ENCODE measurements at regions not wholly inside any gene's neighbourhood (a gene's known extent, or its start where the extent isn't known, plus 50 kb on each side); places are given as distances from the start of the nearest gene placed in this dataset.
"Not testable (repeated sequence)": the region's sequence is repeated elsewhere in the genome, so short reads cannot be mapped to it uniquely, and the experiment has no call there.

- DNase-seq (ENCODE audit: low read depth in 3 of 3): no peak
These were observed 56.7 kb downstream of the CCDC74A start for GRCh38 chr2:131584380-131584779.

- DNase-seq (ENCODE audit: low read depth in 3 of 3): no peak
These were observed 57.3 kb downstream of the CCDC74A start for GRCh38 chr2:131584940-131585339.

DNA sequence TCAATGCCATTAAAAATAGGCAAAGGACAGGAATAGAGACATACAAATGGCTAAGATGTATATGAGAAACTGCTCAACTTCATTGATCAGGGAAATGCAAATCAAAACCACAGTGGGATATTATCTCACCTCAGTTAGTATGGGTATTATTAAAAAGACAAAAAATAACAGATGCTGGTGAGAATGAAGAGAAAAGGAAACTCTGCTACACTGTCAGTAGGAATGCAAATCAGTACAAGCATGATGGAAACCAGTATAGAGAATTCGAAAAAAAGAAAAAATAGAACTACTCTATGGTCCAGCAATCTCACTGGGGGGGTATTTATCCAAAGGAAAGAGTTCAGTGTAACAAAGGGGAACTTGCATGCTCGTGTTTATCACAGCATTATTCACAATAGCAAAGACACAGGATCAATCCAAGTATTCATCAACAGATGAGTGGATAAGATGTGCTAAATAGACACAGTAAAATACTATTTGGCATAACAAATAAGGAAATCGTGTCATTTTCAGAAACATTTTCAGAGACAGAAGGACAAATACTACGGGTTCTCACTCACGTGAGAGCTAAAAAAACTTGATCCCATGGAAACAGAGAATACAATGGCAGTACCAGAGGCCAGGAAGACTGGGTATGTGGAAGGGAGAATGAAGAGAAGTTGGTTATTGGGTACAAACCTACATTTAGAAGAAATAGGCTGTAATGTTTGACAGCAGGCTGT is 60.6 kb downstream of the CCDC74A start:
- no peak for DNase-seq (ENCODE audit: low read depth in 3 of 3)

DNA sequence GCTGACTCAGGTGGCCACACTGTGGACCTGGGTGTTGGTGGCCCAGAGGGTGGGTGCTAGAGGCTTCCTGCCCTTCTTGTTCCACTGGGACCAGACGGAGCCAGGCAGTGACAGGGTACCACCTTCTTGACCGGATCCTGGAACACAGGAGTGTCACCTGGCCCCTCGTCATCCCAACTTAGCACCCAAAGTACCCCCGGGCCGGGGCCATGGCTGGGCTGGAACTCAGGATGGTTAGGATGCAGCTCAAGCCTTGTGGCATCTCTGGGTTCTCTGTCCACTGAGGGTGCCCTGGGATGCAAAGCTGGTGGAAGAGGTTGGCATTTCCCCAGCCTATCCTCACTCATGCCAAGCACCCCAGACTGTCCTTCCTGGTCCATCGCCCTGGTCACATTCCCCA is 61.4 kb downstream of the CCDC74A start:
- DNase-seq (ENCODE audit: low read depth in 3 of 3): not testable (repeated sequence)

DNA sequence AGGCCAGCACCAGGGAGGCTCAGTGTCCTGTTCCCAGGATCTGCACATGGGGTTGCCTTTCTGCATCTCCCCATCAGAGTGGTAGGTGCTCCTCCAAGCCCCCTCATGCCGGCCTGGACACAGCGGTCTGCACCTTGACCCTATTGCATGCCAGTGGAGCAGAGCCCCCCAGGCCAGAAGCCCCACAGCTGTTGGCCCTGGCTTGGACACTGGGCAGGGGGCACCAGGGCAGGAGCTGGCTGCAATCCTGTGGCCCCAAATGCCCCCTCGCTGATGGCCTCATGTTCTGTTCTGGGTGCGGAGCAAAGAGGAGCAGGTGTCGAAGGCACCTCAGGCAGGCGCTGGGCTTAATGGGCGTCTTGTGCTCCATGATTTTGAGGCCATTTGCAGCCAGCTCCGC is 62.7 kb downstream of the CCDC74A start:
- DNase-seq (ENCODE audit: low read depth in 3 of 3): no peak

DNA sequence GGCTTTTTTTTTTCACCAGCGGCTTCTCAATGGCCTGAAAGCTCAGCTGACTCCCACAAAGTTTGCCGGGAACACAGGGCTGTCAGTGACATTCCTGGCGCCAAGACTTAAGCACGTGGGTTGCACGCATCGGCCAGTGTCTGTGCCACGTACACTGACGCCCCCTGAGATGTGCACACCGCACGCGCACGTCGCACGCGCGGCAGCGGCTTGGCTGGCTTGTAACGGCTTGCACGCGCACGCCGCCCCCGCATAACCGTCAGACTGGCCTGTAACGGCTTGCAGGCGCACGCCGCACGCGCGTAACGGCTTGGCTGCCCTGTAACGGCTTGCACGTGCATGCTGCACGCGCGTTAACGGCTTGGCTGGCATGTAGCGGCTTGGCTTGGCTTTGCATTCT is 63.2 kb downstream of the CCDC74A start:
- DNase-seq (ENCODE audit: low read depth in 3 of 3): no peak

- not testable (repeated sequence) for DNase-seq (ENCODE audit: low read depth in 3 of 3)
These were observed 68.9 kb downstream of the CCDC74A start for GRCh38 chr2:131596561-131596960.

- DNase-seq (ENCODE audit: low read depth in 3 of 3): not testable (repeated sequence)
These were observed 74.8 kb downstream of the CCDC74A start for GRCh38 chr2:131602444-131602843.

DNA sequence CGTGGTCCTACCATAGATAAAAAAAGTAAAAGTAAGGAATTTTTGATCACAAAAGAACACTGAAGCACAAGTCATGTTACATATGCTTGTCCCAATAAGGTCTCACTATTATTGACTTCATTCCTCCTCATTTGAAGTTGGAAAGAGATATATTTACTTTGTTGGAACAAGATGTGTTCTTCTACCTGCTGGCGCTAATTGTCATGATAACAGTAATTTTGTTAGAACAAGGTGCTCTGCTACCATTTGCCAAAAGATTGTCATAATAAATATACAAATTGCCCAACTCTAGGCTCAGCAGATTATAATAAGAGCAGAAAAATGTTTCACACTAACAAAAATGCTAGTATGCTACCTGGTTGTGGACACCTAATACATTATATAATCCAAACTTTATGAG is 77.0 kb downstream of the CCDC74A start:
- DNase-seq (ENCODE audit: low read depth in 3 of 3): not testable (repeated sequence)

GRCh38 chr2:131606366-131606765 is 78.7 kb downstream of the CCDC74A start:
- DNase-seq (ENCODE audit: low read depth in 3 of 3): not testable (repeated sequence)

DNA sequence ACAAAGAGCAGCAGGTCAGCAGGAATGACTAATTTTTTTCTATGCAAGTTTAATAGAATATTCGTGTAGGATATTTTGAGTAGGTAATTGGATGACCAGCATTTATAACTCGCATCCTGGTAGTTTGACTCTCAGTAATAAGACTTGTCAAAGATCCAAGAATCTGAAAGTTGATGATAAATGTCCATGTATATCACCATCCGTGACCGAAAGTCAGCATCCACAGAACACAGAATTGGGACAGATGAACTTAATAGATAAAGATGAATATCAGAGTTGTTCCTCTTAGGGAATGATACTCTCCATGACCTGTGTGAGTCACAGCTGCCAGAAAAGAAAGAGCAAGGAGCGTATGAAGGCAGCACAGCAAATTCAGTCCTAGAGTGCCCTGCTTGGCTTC is 79.4 kb downstream of the CCDC74A start:
- DNase-seq (ENCODE audit: low read depth in 3 of 3): not testable (repeated sequence)

DNA sequence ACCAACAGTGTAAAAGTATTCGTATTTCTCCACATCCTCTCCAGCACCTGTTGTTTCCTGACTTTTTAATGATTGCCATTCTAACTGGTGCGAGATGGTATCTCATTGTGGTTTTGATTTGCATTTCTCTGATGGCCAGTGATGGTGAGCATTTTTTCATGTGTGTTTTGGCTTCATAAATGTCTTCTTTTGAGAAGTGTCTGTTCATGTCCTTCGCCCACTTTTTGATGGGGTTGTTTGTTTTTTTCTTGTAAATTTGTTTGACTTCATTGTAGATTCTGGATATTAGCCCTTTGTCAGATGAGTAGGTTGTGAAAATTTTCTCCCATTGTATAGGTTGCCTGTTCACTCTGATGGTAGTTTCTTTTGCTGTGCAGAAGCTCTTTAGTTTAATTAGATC is 86.9 kb downstream of the CCDC74A start:
- not testable (repeated sequence) for DNase-seq (ENCODE audit: low read depth in 3 of 3)

GRCh38 chr2:131618320-131618719 is 90.6 kb downstream of the CCDC74A start:
- DNase-seq (ENCODE audit: low read depth in 3 of 3): not testable (repeated sequence)

DNA sequence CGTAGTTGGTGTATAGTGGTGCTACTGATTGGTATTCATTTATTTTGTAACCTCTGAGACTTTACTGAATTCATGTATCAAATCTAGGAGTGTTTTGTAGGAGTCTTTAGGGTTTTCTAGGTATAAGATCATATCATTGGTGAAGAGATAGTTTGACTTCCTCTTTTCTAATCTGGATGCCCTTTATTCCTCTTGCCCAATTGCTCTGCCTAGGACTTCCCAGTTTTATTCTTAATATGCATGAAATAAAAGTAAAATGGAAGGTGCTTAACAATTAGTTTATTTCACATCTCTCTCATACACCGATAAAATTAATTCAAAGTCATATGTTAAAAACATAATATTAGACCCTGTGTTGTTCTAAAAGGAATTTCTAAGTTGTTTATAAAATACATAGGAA is 95.2 kb downstream of the CCDC74A start:
- not testable (repeated sequence) for DNase-seq (ENCODE audit: low read depth in 3 of 3)

GRCh38 chr2:131626011-131626410 is 98.3 kb downstream of the CCDC74A start:
- not testable (repeated sequence) for DNase-seq (ENCODE audit: low read depth in 3 of 3)

DNA sequence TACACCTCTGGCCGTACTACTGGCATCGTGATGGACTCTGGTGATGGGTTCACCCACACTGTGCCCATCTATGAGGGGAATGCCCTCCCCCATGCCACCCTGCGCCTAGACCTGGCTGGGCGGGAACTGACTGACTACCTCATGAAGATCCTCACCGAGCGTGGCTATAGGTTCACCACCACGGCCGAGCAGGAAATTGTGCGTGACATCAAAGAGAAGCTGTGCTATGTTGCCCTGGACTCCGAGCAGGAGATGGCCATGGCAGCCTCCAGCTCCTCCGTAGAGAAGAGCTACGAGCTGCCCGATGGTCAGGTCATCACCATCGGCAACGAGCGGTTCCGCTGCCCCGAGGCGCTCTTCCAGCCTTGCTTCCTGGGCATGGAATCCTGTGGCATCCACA is 98.9 kb downstream of the CCDC74A start:
- not testable (repeated sequence) for DNase-seq (ENCODE audit: low read depth in 3 of 3)

DNA sequence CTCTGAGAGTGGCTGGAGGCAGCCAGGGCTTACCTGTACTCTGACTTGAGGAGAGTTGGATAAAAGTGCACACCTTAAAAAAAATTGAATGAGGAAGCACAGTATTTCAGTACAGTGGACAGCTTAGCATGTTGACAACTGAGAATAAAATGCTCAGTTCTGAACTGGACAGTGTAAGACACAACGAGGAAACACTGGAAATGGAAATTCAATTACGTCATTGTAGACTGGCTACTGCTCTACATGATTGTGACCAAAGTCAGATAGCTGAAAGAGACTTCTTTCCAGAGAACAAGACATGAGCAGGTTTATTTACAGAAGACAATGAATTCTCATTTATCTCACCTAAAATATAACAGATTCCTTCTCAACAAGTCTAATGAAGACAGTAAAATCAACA is 100.1 kb downstream of the CCDC74A start:
- not testable (repeated sequence) for DNase-seq (ENCODE audit: low read depth in 3 of 3)

DNA sequence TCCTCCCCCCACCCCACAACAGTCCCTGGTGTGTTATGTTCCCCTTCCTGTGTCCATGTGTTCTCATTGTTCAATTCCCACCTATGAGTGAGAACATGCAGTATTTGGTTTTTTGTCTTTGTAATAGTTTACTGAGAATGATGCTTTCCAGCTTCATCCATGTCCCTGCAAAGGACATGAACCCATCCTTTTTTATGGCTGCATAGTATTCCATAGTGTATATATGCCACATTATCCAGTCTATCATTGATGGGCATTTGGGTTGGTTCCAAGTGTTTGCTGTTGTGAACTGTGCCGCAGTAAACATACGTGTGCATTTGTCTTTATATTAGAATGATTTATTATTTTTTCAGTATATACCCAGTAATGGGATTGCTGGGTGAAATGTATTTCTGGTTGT is 104.0 kb downstream of the CCDC74A start:
- not testable (repeated sequence) for DNase-seq (ENCODE audit: low read depth in 3 of 3)

GRCh38 chr2:131633405-131633804 is 105.7 kb downstream of the CCDC74A start:
- not testable (repeated sequence) for DNase-seq (ENCODE audit: low read depth in 3 of 3)

DNA sequence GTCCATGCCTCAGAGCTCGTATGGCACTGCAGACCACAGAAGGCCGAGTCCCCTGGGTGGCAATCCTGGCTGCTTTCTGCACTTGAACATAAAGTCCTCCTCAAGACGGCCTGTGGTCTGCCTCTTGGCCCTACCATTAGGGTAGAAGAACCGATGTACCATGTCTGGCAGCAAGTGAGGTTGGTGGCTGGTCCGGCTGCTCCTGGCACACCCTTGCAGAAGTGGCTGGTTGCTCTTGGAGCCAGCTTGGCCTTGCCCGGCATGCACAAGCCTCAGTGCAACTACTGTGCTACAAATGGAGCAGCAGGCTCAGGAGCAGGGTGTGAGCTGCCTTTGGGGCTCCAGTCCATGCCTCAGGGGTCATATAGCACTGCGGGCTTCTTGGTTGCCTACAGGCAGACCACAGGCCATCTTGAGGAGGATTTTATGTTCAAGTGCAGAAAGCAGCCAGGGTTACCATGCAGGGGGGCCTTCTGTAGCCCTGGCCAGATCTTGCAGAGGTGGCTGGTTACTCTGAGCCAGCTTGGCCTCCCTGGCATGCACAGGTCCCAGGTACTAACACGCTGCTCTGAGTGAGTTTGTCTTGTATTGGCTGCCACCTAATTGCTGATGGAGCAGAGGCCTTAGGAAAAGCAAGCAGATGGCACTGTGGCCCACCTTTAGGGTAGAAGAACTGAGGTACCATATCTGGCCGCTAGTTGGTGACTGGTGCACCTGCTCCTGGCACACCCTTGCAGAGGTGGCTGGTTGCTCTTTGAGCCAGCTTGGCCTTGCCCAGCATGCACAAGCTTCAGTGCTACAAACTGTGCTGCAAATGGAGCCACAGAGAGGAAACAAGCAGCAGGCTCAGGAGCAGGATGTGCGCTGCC is 106.4 kb downstream of the CCDC74A start:
- DNase-seq (ENCODE audit: low read depth in 3 of 3): not testable (repeated sequence)

GRCh38 chr2:131635611-131636010 is 107.9 kb downstream of the CCDC74A start:
- no peak for DNase-seq (ENCODE audit: low read depth in 3 of 3)

DNA sequence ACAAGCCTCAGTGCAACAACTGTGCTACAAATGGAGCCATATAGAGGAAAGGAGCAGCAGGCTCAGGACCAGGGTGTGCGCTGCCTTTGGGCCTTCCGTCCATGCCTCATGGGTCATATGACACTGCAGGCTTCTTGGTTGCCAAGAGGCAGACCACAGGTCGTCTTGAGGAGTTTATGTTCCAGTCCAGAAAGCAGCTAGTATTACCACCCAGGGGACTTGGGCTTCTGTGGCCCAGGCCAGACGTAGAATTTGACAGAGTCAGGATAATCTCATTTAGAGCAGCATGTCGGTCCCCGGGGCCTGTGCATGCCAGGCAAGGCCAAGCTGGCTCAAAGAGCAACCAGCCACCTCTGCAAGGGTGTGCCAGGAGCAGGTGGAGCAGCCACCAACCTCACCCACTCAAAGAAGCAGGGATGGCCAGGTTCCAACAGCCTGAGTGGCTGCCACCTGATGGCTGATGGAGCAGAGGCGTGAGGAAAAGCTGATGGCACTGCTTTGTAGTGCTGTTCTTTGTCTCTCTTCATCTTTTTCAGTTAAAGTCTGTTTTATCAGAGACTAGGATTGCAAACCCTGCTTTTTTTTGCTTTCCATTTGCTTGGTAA is 109.1 kb downstream of the CCDC74A start:
- DNase-seq (ENCODE audit: low read depth in 3 of 3): not testable (repeated sequence)
